ENCODE measurements at regions not wholly inside any gene's neighbourhood (a gene's known extent, or its start where the extent isn't known, plus 50 kb on each side); places are given as distances from the start of the nearest gene placed in this dataset.

- no TSS peak for BruUV-seq (replicated peaks)
- in situ Hi-C loops (cut with MboI) = no loop called here
- Histone ChIP-seq H3K4me3 (no peak overlapping the region), H3K36me3 (ENCODE audit: control insufficient read depth in 2 of 2, insufficient read depth in 2 of 2, low read length in 1 of 2) (no peaks in the 10 kb centered on the region), H3K79me2 (ENCODE audit: control insufficient read depth, insufficient read depth, low read length) (no peaks in the 10 kb centered on the region), H3K9ac (ENCODE audit: control insufficient read depth, insufficient read depth, low read length) (no peak overlapping the region), H4K20me1 (ENCODE audit: control insufficient read depth, insufficient read depth) (no peaks in the 10 kb centered on the region), H3K27me3 (replicated peaks in 1 of 2; ENCODE audit: control insufficient read depth in 2 of 2, insufficient read depth in 2 of 2, low read length in 1 of 2) (no peaks in the 10 kb centered on the region; a peak in 1 of 4 replicates), H3K9me3 (replicated peaks; ENCODE audit: control insufficient read depth, insufficient read depth, low read length) (no peaks in the 10 kb centered on the region; the same call in 2 of the 3 replicates), H3K4me2 (ENCODE audit: control insufficient read depth, insufficient read depth) (no peak overlapping the region), H3K4me1 (ENCODE audit: control insufficient read depth, insufficient read depth, low read length) (no peaks in the 10 kb centered on the region), H3K27ac (ENCODE audit: control insufficient read depth, insufficient read depth) (no peak overlapping the region), H2AFZ (ENCODE audit: control insufficient read depth, low read depth, low read length) (no peak overlapping the region)
- ChIA-PET RAD21 (ENCODE audit: unreplicated experiment) (no interaction called here), POLR2A (no interaction called here), CTCF (no interaction called here), SMC1A (ENCODE audit: uncharacterized antibody, unreplicated experiment) (interaction anchor here (0.6 kb wide), 1 partner anchor 116 kb away, joined by 5 read pairs; no protein-coding TSS in a partner anchor)
- intact Hi-C loops (cut with micrococcal nuclease; ENCODE audit: unreplicated experiment) = no loop called here
- TF ChIP-seq BCL3 (IDR thresholded peaks at IDR 0.05; ENCODE audit: borderline replicate concordance, insufficient read depth, low read depth, low read length, poor library complexity, severe bottlenecking) (no peak), RCOR1 (conservative IDR thresholded peaks at IDR 0.05; ENCODE audit: low read depth, low read length) (no peak)
- FAIRE-seq (no peak), ATAC-seq (no peak), DNase-seq (ENCODE audit: low read depth, low spot score) (no peak)
Observed at GRCh38 chr20:16171180-16171579, 402.1 kb downstream of the KIF16B start.

GRCh38 chr20:16170406-16170971 lies 402.8 kb downstream of the KIF16B start:
- in situ Hi-C loops (cut with MboI) = no loop called here
- ChIA-PET SMC1A (ENCODE audit: uncharacterized antibody, unreplicated experiment) (interaction anchor here (0.6 kb wide), 1 partner anchor 117 kb away, joined by 5 read pairs; no protein-coding TSS in a partner anchor), CTCF (no interaction called here), POLR2A (no interaction called here), RAD21 (ENCODE audit: unreplicated experiment) (no interaction called here)
- Histone ChIP-seq H2AFZ (ENCODE audit: control insufficient read depth, low read depth, low read length) (no peak overlapping the region), H3K4me1 (ENCODE audit: control insufficient read depth, insufficient read depth, low read length) (no peaks in the 10 kb centered on the region), H4K20me1 (ENCODE audit: control insufficient read depth, insufficient read depth) (no peaks in the 10 kb centered on the region), H3K9ac (ENCODE audit: control insufficient read depth, insufficient read depth, low read length) (no peak overlapping the region), H3K4me3 (no peak overlapping the region), H3K4me2 (ENCODE audit: control insufficient read depth, insufficient read depth) (no peak overlapping the region), H3K9me3 (replicated peaks; ENCODE audit: control insufficient read depth, insufficient read depth, low read length) (no peaks in the 10 kb centered on the region; the same call in 2 of the 3 replicates), H3K36me3 (ENCODE audit: control insufficient read depth in 2 of 2, insufficient read depth in 2 of 2, low read length in 1 of 2) (no peaks in the 10 kb centered on the region), H3K79me2 (ENCODE audit: control insufficient read depth, insufficient read depth, low read length) (no peaks in the 10 kb centered on the region), H3K27me3 (replicated peaks in 1 of 2; ENCODE audit: control insufficient read depth in 2 of 2, insufficient read depth in 2 of 2, low read length in 1 of 2) (no peaks in the 10 kb centered on the region; a peak in 1 of 4 replicates), H3K27ac (ENCODE audit: control insufficient read depth, insufficient read depth) (no peak overlapping the region)
- no peak for TF ChIP-seq SMC3 (IDR thresholded peaks at IDR 0.05; ENCODE audit: borderline replicate concordance, low read length)
- no peak for DNase-seq (ENCODE audit: low read depth, low spot score)
- ATAC-seq = no peak
- intact Hi-C loops (cut with micrococcal nuclease; ENCODE audit: unreplicated experiment) = no loop called here
- no TSS peak for BruUV-seq (replicated peaks)
- 27% methylated on average over 7 of the region's 7 CpGs for WGBS (ENCODE audit: insufficient coverage, insufficient replicate concordance, low lambda C conversion rate, missing lambda C conversion rate)
- FAIRE-seq = no peak
